Type B pancreatic cell (in vitro differentiated cells): ENCODE measurements at regions not wholly inside any gene's neighbourhood (a gene's known extent, or its start where the extent isn't known, plus 50 kb on each side); places are given as distances from the start of the nearest gene placed in this dataset.
"Not testable (repeated sequence)": the region's sequence is repeated elsewhere in the genome, so short reads cannot be mapped to it uniquely, and the experiment has no call there.

Experiments
- DNase-seq: peaks from one replicate; pipeline ENCODE4 v3.0.0; 2021; ENCODE audit warnings: mixed read lengths; ENCODE audit not compliant: unreplicated experiment; ENCODE audit errors: extremely low spot score
- H3K27ac Mint-ChIP-seq: 2 replicates; pipeline ENCODE4 v1.8.0; 2021; ENCODE audit warnings: mild to moderate bottlenecking, mixed read lengths
- H3K27me3 Mint-ChIP-seq: 2 replicates; pipeline ENCODE4 v1.8.0; 2021; ENCODE audit warnings: mixed read lengths
- H3K36me3 Mint-ChIP-seq: 2 replicates; pipeline ENCODE4 v1.8.0; 2021; ENCODE audit warnings: mixed read lengths
- H3K4me1 Mint-ChIP-seq: one replicate; pipeline ENCODE4 v1.8.0; 2021; ENCODE audit warnings: mixed read lengths; ENCODE audit not compliant: unreplicated experiment
- H3K4me3 Mint-ChIP-seq: 2 replicates; pipeline ENCODE4 v1.8.0; 2021; ENCODE audit warnings: mild to moderate bottlenecking, mixed read lengths
- H3K9me3 Mint-ChIP-seq: 2 replicates; pipeline ENCODE4 v1.8.0; 2021; ENCODE audit warnings: mixed read lengths
- CTCF ChIP-seq: fragments of 200-600 bp; sonication (generic); conservative IDR thresholded peaks from 2 replicates; pipeline ENCODE4 v1.5.0; 2021; ENCODE audit warnings: antibody characterized with exemption, mild to moderate bottlenecking

GRCh38 chr7:127473409-127473808 is 80.9 kb upstream of the ZNF800 start:
- Mint-ChIP-seq H3K9me3 (no peaks in the 10 kb centered on the region), H3K4me1 (no peaks in the 10 kb centered on the region), H3K4me3 (no peak overlapping the region), H3K27ac (no peak overlapping the region), H3K36me3 (no peaks in the 10 kb centered on the region), H3K27me3 (peaks cover 3% of the 10 kb centered on the region)
- TF ChIP-seq CTCF, result no peak
- no peak for DNase-seq

- H3K4me3 Mint-ChIP-seq, result no peak overlapping the region
- no peaks in the 10 kb centered on the region for H3K4me1 Mint-ChIP-seq
- no peak for TF ChIP-seq CTCF
- DNase-seq, result no peak
- peaks cover 8% of the 10 kb centered on the region for H3K9me3 Mint-ChIP-seq
- no peaks in the 10 kb centered on the region for H3K36me3 Mint-ChIP-seq
- H3K27ac Mint-ChIP-seq, result no peak overlapping the region
- peaks cover 2% of the 10 kb centered on the region for H3K27me3 Mint-ChIP-seq
These were observed 67.6 kb upstream of the ZNF800 start for GRCh38 chr7:127460077-127460476.

GRCh38 chr7:127451258-127451657 is 58.8 kb upstream of the ZNF800 start:
- not testable (repeated sequence) for DNase-seq, H3K4me3 Mint-ChIP-seq, H3K9me3 Mint-ChIP-seq, H3K27ac Mint-ChIP-seq, H3K4me1 Mint-ChIP-seq, H3K36me3 Mint-ChIP-seq
- peaks cover 11% of the 10 kb centered on the region for H3K27me3 Mint-ChIP-seq

- Mint-ChIP-seq H3K27ac (no peak overlapping the region), H3K4me3 (no peak overlapping the region), H3K4me1 (no peaks in the 10 kb centered on the region), H3K27me3 (peaks cover 4% of the 10 kb centered on the region), H3K36me3 (no peaks in the 10 kb centered on the region), H3K9me3 (no peaks in the 10 kb centered on the region)
- DNase-seq, result no peak
- TF ChIP-seq CTCF, result no peak
These were observed 56.1 kb upstream of the ZNF800 start for GRCh38 chr7:127448566-127448965.

GRCh38 chr7:127447326-127447945 is 54.9 kb upstream of the ZNF800 start:
- Mint-ChIP-seq H3K27ac (no peak overlapping the region), H3K27me3 (peaks cover 9% of the 10 kb centered on the region), H3K4me1 (no peaks in the 10 kb centered on the region), H3K36me3 (no peaks in the 10 kb centered on the region), H3K4me3 (no peak overlapping the region), H3K9me3 (no peaks in the 10 kb centered on the region)
- peak; percentile 58 for TF ChIP-seq CTCF
- DNase-seq, result no peak

- H3K27ac Mint-ChIP-seq, result no peak overlapping the region
- no peaks in the 10 kb centered on the region for H3K9me3 Mint-ChIP-seq
- H3K4me3 Mint-ChIP-seq, result no peak overlapping the region
- peaks cover 9% of the 10 kb centered on the region for H3K27me3 Mint-ChIP-seq
- no peak for TF ChIP-seq CTCF
- no peaks in the 10 kb centered on the region for H3K4me1 Mint-ChIP-seq
- no peaks in the 10 kb centered on the region for H3K36me3 Mint-ChIP-seq
- no peak for DNase-seq
These were observed 54.3 kb upstream of the ZNF800 start for GRCh38 chr7:127446842-127447241.
